SH-SY5Y (cell line): ENCODE measurements at regions not wholly inside any gene's neighbourhood (a gene's known extent, or its start where the extent isn't known, plus 50 kb on each side); places are given as distances from the start of the nearest gene placed in this dataset.

Experiments used
- GATA2 ChIP-seq: IDR thresholded peaks from 2 replicates; pipeline ENCODE4 v1.6.1; 2011; ENCODE audit warnings: mild to moderate bottlenecking, low read depth, low read length
- GATA3 ChIP-seq: IDR thresholded peaks from 2 replicates; pipeline ENCODE4 v1.6.1; 2011; ENCODE audit warnings: low read depth, mild to moderate bottlenecking, low read length, moderate library complexity

DNA sequence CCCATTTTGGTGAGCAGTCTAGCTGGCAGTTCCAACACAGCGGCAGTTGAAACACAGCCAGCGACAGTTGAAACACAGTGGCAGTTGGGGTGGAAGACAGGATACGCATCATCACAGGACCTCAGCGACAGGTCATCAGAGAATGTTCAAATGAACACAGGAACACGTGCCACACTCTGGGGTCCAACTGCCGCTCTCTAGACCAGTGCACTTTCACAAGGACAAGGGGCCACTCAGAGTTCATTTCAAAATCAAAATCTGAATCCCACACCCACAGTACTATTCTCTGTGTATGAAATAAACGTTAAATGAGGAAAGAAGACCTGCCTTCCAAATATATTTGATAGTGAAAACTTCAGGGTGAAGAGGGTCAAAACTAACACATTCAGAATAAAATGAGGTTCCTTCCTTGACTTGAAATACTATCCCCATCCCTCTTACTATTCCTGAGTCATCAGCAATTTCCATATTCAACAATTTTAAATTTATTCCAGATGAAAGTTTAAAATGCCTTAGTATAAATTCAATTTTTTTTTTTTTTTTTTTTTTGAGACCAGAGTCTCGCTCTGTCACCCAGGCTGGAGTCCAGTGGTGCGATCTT lies 53.0 kb upstream of the SIMC1 start:
- TF ChIP-seq GATA3 (no peak), GATA2 (no peak)
